Activated T-helper 17 cell treated with anti-CD3 and anti-CD28 coated beads, Interleukin-2, amount 50 U/mL, for 72 hours (primary cell): ENCODE measurements at regions not wholly inside any gene's neighbourhood (a gene's known extent, or its start where the extent isn't known, plus 50 kb on each side); places are given as distances from the start of the nearest gene placed in this dataset.
A peak's percentile ranks its signal among the peaks of the same experiment; 100 is the strongest.

Experiments
- ATAC-seq: fragments of 150-1000 bp; cut with Tn5 transposase; replicated peaks from 2 replicates; pipeline ENCODE4 v1.10.0; 2021; ENCODE audit warnings: mild to moderate bottlenecking, moderate library complexity
- H3K27ac Mint-ChIP-seq: one replicate; pipeline ENCODE4 v1.8.0; 2022; ENCODE audit warnings: mixed read lengths
- H3K27me3 Mint-ChIP-seq: one replicate; pipeline ENCODE4 v1.8.0; 2022; ENCODE audit warnings: mixed read lengths
- H3K36me3 Mint-ChIP-seq: one replicate; pipeline ENCODE4 v1.8.0; 2022; ENCODE audit warnings: low read depth, mild to moderate bottlenecking, mixed read lengths
- H3K4me1 Mint-ChIP-seq: one replicate; pipeline ENCODE4 v1.8.0; 2022; ENCODE audit warnings: mixed read lengths
- H3K4me3 Mint-ChIP-seq: one replicate; pipeline ENCODE4 v1.8.0; 2022; ENCODE audit warnings: mild to moderate bottlenecking, mixed read lengths
- H3K9me3 Mint-ChIP-seq: one replicate; pipeline ENCODE4 v1.8.0; 2022; ENCODE audit warnings: mixed read lengths

DNA sequence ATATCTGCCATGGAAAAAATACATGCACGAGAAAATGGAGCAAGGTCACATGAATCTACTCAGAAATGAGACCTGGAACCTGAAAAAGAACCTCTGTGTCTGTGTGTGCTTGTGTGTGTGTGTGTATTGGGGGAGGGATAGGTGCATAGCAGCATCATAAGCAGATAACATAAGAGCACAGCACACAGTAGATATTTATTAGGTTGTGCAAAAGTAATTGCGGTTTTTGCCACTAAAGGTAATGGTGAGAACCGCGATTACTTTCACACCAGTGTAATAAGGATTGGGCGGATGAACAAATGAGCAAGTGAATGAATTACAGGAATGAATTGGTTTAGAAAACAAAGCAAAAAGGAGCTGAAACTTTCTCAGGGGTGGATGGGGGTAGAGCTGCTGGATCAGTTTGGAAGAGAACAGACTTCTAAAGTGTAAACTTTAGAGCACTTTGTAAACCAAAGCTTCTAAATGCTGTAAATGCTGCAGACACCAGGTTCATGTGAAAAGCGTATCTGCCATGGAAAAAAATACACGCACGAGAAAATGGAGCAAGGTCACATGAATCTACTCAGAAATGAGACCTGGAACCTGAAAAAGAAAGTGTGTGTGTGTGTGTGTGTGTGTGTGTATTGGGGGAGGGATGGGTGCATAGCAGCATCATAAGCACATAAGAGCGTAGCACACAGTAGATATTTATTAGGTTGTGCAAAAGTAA is 156.9 kb downstream of the TOMM20 start:
- peak; percentile 37 for ATAC-seq
- H3K27ac Mint-ChIP-seq: peak overlapping the region; percentile 91
- peak overlapping the region; percentile 73 for H3K4me3 Mint-ChIP-seq
- H3K4me1 Mint-ChIP-seq: peaks cover 50% of the 10 kb centered on the region
- H3K9me3 Mint-ChIP-seq: peaks cover 14% of the 10 kb centered on the region
- H3K27me3 Mint-ChIP-seq: no peaks in the 10 kb centered on the region
- no peaks in the 10 kb centered on the region for H3K36me3 Mint-ChIP-seq

DNA sequence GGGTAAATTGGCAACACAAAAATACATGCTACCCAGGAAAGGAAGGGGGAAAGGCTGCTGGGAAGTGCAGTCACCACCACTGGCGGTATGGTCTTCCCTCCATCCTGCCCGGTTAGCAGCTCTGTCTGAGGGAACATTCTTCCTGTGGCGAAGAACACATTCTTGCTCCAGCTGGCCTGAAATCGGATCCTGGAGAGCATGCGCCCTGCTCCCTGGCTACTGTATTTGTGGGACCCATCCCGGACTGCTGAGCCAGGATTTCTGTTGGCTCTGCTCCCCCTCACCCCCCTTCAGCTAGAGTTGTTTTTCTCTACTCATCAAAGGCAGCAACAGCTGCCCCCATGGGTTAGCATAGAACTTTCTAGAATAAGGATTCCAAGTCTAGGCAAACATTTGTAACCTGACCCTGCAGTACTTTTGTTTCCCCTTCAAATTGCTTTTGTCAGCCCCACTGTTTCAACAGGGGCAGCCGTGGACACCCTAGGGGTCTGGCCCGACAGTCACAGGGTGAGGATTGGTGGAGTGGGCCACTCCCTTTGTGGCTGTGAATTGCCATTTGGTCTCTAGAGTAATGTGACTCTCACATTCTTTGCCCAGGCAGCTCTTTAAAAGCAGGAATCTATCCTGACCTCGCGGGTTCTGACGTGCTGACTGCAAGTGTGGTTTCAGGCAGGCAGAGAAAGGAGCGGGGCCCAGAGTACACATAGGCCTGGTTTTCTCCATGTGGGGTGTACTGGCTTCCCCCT is 157.7 kb downstream of the TOMM20 start:
- peak overlapping the region; percentile 73 for H3K4me3 Mint-ChIP-seq
- H3K27ac Mint-ChIP-seq: peak overlapping the region; percentile 91
- H3K36me3 Mint-ChIP-seq: no peaks in the 10 kb centered on the region
- peaks cover 14% of the 10 kb centered on the region for H3K9me3 Mint-ChIP-seq
- peak; percentile 33 for ATAC-seq
- no peaks in the 10 kb centered on the region for H3K27me3 Mint-ChIP-seq
- peaks cover 47% of the 10 kb centered on the region for H3K4me1 Mint-ChIP-seq

DNA sequence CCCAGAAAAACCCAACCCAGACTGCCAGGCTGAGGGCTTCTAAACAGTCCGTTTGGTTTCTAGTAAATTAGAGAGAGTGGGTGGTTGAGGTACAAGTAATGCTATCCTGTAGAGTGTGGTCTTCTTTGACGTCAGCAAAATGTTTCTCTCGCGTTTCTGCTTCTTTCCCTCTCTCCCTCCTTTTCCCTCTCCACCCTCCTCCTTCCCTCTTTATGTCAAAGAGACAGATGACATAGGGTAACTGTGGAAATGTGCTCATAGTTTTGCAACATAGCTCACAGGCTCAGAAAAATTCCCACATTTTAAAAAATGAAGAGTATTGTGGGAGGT is 158.3 kb downstream of the TOMM20 start:
- Mint-ChIP-seq H3K36me3 (no peaks in the 10 kb centered on the region), H3K9me3 (peaks cover 8% of the 10 kb centered on the region), H3K27ac (peak overlapping the region; percentile 91), H3K4me1 (peaks cover 43% of the 10 kb centered on the region), H3K4me3 (peak overlapping the region; percentile 73), H3K27me3 (no peaks in the 10 kb centered on the region)
- ATAC-seq: peak; percentile 32

DNA sequence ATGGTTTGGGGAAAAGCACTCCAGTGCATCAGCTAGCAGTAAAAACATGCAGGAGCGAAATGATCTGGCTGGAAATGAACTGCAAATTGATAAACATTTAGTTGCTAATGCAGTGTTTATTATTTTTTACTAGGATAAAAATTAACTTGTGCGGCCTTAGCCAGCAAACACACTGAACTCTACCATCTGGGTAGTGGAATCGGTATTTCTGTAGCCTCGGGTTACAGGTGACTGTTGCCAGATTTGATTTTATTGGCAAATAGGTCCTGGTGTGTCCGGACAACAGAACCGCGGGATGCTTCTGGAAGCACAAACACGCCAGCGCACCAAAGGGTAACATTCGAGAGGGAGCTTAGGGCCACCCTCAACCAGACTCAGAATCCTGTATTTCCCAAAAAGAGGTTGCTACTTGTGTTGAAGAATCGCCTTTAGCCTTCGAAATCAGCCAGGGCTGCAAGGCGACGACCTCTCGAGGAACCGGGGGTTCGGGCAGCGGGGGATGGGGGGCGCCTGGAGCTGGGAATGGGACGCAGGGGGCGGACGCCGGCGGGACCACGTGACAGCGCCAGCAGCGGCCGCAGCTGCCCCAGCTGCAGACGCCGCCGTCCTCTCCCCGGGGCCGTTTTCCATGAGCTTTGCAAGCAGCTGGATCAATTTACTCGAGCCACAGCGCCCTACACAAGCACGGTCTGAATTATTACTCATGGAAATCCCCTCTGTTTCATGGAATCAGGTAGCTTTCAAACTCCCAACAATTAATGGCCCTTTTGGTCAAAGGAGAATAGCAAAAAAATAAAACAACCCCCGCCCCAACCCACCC is 158.8 kb downstream of the TOMM20 start:
- peak overlapping the region; percentile 73 for H3K4me3 Mint-ChIP-seq
- H3K27ac Mint-ChIP-seq: peak overlapping the region; percentile 91
- no peak for ATAC-seq
- peaks cover 42% of the 10 kb centered on the region for H3K4me1 Mint-ChIP-seq
- no peaks in the 10 kb centered on the region for H3K36me3 Mint-ChIP-seq
- H3K9me3 Mint-ChIP-seq: peaks cover 5% of the 10 kb centered on the region
- no peaks in the 10 kb centered on the region for H3K27me3 Mint-ChIP-seq

DNA sequence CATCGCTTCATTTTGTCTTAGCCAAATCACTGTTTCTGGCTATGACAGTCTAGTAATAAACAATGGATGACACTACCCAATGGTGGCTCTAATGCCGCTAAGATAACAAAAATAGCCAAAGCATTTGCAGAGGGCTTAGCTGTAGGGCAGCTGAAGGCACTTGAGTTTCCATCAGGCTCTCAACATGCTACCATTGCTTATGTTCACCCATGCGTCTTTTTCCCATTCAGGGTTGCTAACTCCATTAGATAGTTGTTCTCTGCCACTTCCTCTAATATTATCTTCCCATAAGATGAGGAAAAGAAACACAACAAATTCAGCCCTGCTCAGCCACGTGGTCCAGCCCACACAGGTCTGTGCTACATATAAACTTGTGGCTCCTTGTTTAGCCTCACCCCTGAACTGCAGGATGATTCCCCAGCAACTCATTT is 159.6 kb downstream of the TOMM20 start:
- H3K27ac Mint-ChIP-seq: no peak overlapping the region
- no peak for ATAC-seq
- no peaks in the 10 kb centered on the region for H3K36me3 Mint-ChIP-seq
- H3K27me3 Mint-ChIP-seq: no peaks in the 10 kb centered on the region
- peaks cover 5% of the 10 kb centered on the region for H3K9me3 Mint-ChIP-seq
- H3K4me1 Mint-ChIP-seq: peaks cover 43% of the 10 kb centered on the region
- H3K4me3 Mint-ChIP-seq: peak overlapping the region; percentile 73

DNA sequence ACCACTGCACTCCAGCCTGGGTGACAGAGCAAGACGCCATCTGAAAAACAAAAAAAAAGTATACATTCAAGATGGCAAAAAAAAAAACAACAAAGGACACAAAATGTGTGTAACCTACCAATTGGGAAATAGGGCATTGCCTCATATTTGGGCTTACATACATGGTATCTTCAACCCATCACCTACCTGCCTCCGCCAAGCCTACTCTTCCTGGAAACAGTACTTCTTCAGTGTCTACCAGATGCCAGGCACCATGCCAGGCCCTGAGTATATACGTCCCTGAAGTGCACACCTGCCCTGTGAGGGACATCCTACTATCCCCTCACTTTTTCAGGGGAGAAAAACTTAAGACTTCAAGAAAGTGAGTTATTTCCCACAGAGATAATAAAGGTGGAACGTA is 160.2 kb downstream of the TOMM20 start:
- Mint-ChIP-seq H3K27ac (no peak overlapping the region), H3K27me3 (no peaks in the 10 kb centered on the region), H3K4me1 (peaks cover 45% of the 10 kb centered on the region), H3K36me3 (peaks cover 2% of the 10 kb centered on the region), H3K4me3 (no peak overlapping the region), H3K9me3 (peaks cover 5% of the 10 kb centered on the region)
- no peak for ATAC-seq

DNA sequence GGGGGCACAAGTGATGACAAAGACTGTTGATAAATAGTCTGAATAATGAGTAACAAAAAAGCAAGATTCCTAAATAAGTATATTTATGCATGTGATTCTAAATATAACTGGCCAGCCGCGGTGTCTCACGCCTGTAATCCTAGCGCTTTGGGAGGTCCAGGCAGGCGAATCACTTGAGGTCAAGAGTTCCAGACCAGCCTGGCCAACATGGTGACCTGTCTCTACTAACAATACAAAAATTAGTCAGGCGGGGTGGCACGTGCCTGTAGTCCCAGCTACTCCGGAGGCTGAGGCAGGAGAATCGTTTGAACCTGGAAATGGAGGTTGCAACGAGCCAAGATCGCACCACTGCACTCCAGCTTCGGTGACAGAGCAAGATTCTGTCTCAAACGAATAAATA is 161.5 kb downstream of the TOMM20 start:
- peaks cover 5% of the 10 kb centered on the region for H3K9me3 Mint-ChIP-seq
- no peak for ATAC-seq
- H3K27me3 Mint-ChIP-seq: no peaks in the 10 kb centered on the region
- no peak overlapping the region for H3K4me3 Mint-ChIP-seq
- H3K27ac Mint-ChIP-seq: no peak overlapping the region
- peaks cover 8% of the 10 kb centered on the region for H3K36me3 Mint-ChIP-seq
- peaks cover 46% of the 10 kb centered on the region for H3K4me1 Mint-ChIP-seq

DNA sequence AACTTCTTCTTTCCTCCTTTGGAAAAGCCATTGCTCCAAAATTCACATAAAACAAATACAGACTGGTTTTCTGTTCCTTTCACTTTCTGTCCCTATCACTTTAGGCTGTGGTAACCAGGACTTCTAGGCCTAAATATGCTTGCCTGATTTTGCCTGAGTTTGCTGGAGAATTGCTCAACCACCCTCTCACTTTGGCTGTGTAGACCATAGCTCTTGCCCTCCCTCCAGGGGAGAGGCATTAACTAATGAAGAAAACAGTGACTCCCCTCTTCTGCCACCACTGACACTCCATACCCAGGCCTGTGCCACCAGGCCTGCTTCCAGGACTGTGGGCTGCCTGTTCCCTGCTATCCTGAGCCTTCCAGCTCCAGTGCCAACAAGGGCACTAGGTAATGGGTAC is 163.5 kb downstream of the TOMM20 start:
- Mint-ChIP-seq H3K36me3 (peaks cover 8% of the 10 kb centered on the region), H3K27ac (peak overlapping the region; percentile 18), H3K9me3 (no peaks in the 10 kb centered on the region), H3K4me1 (peaks cover 43% of the 10 kb centered on the region), H3K4me3 (peak overlapping the region; percentile 77), H3K27me3 (no peaks in the 10 kb centered on the region)
- ATAC-seq: no peak

DNA sequence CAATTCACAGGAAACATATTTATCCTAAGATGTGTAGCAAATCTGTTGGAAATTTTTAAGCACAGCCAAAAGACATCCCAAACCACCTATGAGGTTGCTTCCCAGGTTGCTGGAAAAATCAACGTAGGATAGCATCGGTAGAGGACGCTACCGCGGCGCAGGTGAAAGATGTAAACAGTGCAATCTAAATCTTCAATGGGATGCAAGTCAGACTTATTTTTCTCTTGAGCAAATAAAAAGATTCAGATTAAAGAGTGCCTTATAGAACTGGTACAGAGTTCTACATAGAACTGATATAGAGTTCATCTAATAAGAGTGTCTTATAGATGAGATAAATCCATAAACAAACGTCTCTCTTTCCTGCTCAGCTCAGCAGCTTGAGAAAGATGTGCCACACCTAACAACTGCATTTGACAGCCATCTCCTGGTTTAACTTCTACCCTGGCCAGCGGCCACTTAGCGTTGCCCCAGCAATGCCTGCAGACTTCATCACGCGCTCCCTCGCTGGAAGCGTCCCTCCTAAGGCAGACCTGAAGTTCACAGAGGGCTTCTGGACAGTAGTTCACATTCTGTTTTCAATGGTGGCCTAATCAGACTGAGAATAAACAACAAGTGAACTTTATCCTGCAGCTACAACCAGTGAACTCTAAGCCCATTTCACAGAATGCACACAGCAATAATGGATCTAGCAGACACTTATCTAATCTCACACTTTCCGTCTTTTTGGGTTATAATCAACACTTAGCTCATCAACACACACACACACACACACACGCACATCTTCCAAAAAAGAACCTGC is 164.5 kb downstream of the TOMM20 start:
- peak overlapping the region; percentile 91 for H3K27ac Mint-ChIP-seq
- H3K36me3 Mint-ChIP-seq: peaks cover 8% of the 10 kb centered on the region
- no peak for ATAC-seq
- peak overlapping the region; percentile 77 for H3K4me3 Mint-ChIP-seq
- no peaks in the 10 kb centered on the region for H3K27me3 Mint-ChIP-seq
- H3K9me3 Mint-ChIP-seq: no peaks in the 10 kb centered on the region
- peaks cover 43% of the 10 kb centered on the region for H3K4me1 Mint-ChIP-seq

DNA sequence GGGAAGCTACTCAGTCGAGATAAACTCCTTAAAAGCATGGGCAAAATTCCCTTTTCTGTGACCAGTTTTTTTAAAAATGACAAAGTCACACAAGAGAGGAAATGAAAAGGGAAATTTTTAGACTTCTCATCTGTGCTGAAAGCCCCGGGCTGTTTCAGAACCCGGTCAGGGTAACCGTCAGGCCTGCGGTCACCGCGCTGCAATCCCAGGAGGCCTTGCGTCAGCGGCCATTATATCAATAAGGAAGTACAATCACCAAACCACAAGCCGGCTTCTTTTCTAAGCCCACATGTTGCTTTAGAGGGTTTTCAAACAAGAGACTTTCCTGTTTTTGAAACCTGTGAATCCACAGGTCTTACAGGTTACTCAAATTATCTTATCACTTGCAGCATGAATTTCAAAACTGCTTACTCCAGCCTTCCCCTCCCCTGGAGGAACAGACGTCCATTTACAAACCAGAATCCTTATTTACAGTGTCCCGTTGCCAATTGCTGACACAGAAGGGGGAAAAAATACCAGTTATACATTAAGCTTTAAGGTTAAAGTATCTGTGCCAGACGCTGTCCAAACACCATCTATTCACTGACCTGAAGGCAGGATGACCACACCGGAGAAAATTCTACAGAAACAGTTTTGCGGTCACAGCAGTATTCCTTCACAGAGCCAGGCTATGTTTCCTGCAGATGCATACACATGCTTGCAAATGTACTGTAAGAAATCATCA is 165.3 kb downstream of the TOMM20 start:
- H3K9me3 Mint-ChIP-seq: no peaks in the 10 kb centered on the region
- no peaks in the 10 kb centered on the region for H3K27me3 Mint-ChIP-seq
- H3K36me3 Mint-ChIP-seq: peaks cover 8% of the 10 kb centered on the region
- H3K4me3 Mint-ChIP-seq: peak overlapping the region; percentile 77
- H3K27ac Mint-ChIP-seq: peak overlapping the region; percentile 91
- H3K4me1 Mint-ChIP-seq: peaks cover 43% of the 10 kb centered on the region
- ATAC-seq: peak; percentile 89

DNA sequence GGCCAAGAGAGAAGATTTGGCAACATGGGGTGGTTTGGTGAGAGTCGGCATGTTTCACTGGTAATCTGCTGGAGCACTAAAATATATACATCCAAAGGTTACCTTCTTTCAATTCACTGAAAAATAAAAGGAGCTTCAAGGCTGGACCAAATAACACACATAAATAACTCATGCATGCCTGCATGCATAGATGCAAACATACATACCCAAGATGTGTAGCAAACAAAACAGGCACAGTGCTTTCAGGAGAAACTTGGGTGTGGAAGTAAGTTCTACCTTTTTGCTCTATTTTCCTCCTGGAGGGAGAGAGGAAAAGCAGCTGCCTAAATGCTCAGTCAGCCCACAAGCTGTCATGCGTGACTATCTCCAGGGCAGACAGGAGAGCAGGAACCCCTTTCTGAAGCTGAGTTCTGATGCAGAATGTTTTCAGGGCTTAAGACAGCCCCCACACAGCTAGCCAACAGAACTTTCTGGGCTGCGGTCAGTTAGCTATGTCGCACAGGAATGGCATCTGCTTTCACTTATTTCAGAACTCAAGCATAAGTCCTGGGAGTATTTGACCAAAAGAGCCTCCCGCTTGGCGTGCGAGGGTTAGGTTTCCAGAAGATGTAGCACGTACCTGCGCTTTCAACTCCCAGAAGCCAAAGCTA is 166.2 kb downstream of the TOMM20 start:
- H3K9me3 Mint-ChIP-seq: no peaks in the 10 kb centered on the region
- peak overlapping the region; percentile 77 for H3K4me3 Mint-ChIP-seq
- H3K27ac Mint-ChIP-seq: peak overlapping the region; percentile 91
- peak; percentile 55 for ATAC-seq
- peaks cover 8% of the 10 kb centered on the region for H3K36me3 Mint-ChIP-seq
- H3K4me1 Mint-ChIP-seq: peaks cover 46% of the 10 kb centered on the region
- H3K27me3 Mint-ChIP-seq: no peaks in the 10 kb centered on the region

DNA sequence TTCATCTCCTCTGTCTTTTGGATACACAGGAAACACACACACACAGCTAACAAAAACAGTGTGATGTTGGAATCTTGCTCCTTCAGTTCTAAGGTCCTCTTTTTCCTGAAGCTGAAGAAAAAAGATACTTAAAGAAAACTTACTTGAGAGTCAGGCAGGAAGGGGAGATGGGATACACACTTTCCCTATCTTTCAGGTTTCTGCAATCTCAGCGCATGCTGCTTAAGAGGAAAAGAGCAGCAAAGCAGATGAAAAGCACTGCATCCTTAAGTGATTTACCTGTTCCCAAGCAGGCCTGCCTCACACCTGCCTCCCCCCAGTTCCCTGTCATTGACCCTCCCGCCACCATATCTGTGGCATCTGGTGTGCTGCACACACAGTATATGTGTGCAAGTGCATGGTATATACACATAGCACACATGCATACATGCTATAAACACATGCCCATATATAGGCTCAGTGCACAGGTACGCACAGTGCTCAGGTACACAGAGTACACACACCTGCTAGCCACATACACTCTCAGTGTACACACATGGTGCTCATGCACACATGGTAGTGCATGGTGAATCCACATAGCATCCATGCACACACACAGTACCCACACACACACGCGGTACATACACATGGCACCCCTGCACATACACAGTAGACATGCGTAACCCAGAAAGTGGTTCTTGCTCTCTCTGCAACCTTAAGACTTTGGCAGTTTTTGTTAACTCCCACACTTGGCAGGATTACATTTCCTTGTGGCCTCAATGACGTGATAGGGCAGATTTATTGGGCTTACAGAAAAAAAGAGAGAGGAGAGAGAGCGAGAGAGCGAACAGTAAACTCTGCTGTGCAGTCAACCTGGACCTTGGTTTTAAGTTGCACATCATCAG is 166.9 kb downstream of the TOMM20 start:
- Mint-ChIP-seq H3K27me3 (no peaks in the 10 kb centered on the region), H3K36me3 (peaks cover 8% of the 10 kb centered on the region), H3K4me1 (peaks cover 50% of the 10 kb centered on the region), H3K9me3 (no peaks in the 10 kb centered on the region), H3K27ac (peak overlapping the region; percentile 91), H3K4me3 (peak overlapping the region; percentile 77)
- peak; percentile 42 for ATAC-seq
